ENCODE measurements at regions not wholly inside any gene's neighbourhood (a gene's known extent, or its start where the extent isn't known, plus 50 kb on each side); places are given as distances from the start of the nearest gene placed in this dataset.
"Not testable (repeated sequence)": the region's sequence is repeated elsewhere in the genome, so short reads cannot be mapped to it uniquely, and the experiment has no call there.

DNA sequence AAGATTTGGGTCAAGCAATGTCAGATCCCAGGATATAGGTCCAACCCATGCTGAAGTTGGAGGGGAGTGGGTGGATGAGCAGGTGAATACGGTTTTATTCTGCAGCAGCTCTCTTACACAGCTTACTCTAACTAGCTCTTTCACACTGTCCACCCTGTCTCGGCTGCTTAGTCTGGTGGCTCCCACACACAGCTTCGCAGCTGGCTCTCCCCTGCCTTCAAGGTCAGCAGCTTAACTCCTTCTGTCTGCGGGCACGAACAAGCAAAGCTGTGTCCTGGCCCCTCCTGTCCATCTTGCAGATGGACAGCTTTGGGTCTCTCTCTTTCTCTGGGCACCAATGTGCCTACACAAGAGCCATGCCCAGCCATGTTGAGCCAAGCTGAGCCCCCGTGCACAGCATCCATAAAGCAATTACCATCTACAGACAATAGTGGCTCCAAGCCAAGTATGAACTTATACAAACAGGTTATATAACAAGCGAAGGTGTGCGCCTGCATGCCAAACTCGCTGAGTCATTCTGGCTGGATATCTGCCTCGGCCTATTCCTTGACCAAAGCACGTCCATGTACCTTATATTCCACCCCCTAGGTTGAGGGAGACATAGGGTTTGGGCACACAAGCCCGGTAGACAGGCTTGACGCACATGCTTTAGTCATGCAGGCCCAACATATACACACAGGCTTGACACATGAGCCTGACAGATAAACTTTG is 1307.8 kb upstream of the RAG2 start:
- Mint-ChIP-seq H3K9me3 (ENCODE audit: low read depth, unreplicated experiment) (peaks cover 2% of the 10 kb centered on the region), H3K36me3 (ENCODE audit: insufficient read depth, unreplicated experiment) (no peaks in the 10 kb centered on the region), H3K27me3 (ENCODE audit: unreplicated experiment) (no peaks in the 10 kb centered on the region), H3K4me1 (ENCODE audit: low read depth, unreplicated experiment) (peaks cover 10% of the 10 kb centered on the region), H3K27ac (ENCODE audit: unreplicated experiment) (peak overlapping the region; percentile 70), H3K4me3 (ENCODE audit: low read depth, unreplicated experiment) (peak overlapping the region; percentile 9)
- DNase-seq: peak; percentile 66
- BruUV-seq (replicated peaks): no TSS peak
- CTCF ChIA-PET: no interaction called here
- no peak for TF ChIP-seq CTCF (IDR thresholded peaks at IDR 0.05; ENCODE audit: unreplicated experiment)
- intact Hi-C loops (cut with micrococcal nuclease; ENCODE audit: unreplicated experiment): no loop called here

GRCh38 chr11:37896016-37896415 is 1298.0 kb upstream of the RAG2 start:
- CTCF ChIA-PET: no interaction called here
- Mint-ChIP-seq H3K9me3 (ENCODE audit: low read depth, unreplicated experiment) (peaks cover 5% of the 10 kb centered on the region), H3K27ac (ENCODE audit: unreplicated experiment) (no peak overlapping the region), H3K4me1 (ENCODE audit: low read depth, unreplicated experiment) (no peaks in the 10 kb centered on the region), H3K36me3 (ENCODE audit: insufficient read depth, unreplicated experiment) (no peaks in the 10 kb centered on the region), H3K4me3 (ENCODE audit: low read depth, unreplicated experiment) (no peak overlapping the region), H3K27me3 (ENCODE audit: unreplicated experiment) (no peaks in the 10 kb centered on the region)
- intact Hi-C loops (cut with micrococcal nuclease; ENCODE audit: unreplicated experiment): no loop called here
- no peak for DNase-seq
- no peak for TF ChIP-seq CTCF (IDR thresholded peaks at IDR 0.05; ENCODE audit: unreplicated experiment)
- BruUV-seq (replicated peaks): no TSS peak

DNA sequence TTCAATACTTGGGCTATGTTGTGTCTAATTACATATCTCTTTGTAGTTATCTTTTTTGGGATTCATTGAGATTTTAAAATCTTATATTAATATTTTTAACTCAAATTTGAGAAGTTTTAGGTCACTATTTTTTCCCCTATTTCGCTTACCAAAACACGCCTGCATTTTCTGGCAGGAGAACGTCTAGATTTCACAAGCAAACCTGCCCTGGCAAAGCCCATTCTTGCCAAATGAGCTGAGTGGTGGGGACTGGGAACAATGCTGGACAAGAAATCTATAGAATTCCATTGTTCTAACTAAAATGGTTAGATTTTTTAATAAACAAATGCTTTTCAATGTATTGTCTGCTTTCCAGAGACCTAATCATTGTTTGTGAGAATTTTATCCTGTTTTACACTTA is 1283.7 kb upstream of the RAG2 start:
- BruUV-seq (replicated peaks): no TSS peak
- no peak for DNase-seq
- H3K27me3 Mint-ChIP-seq (ENCODE audit: unreplicated experiment): no peaks in the 10 kb centered on the region
- no peaks in the 10 kb centered on the region for H3K9me3 Mint-ChIP-seq (ENCODE audit: low read depth, unreplicated experiment)
- H3K36me3 Mint-ChIP-seq (ENCODE audit: insufficient read depth, unreplicated experiment): no peaks in the 10 kb centered on the region
- CTCF ChIA-PET: no interaction called here
- H3K4me1 Mint-ChIP-seq (ENCODE audit: low read depth, unreplicated experiment): no peaks in the 10 kb centered on the region
- TF ChIP-seq CTCF (IDR thresholded peaks at IDR 0.05; ENCODE audit: unreplicated experiment): no peak
- no peak overlapping the region for H3K27ac Mint-ChIP-seq (ENCODE audit: unreplicated experiment)
- no peak overlapping the region for H3K4me3 Mint-ChIP-seq (ENCODE audit: low read depth, unreplicated experiment)
- intact Hi-C loops (cut with micrococcal nuclease; ENCODE audit: unreplicated experiment): loop anchor here (10.0 kb wide), 1 partner anchor 1673 kb away; no protein-coding TSS in a partner anchor

DNA sequence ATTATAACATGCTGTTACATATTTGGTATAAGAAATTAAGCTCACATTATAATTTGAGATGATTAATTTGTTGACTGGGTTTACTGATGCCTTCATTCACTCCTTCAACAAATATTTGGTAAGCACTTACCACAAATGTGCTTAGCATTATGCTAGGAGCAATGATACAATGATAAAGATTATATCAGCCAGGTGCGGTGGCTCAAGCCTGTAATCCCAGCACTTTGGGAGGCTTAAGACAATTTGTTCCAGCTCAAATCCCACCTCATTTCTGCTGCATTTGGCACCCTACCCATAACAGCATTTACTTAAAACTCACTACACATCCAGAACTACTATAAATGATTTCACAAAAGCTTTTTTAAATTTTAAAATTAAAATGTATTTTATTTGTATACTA is 1263.6 kb upstream of the RAG2 start:
- no peaks in the 10 kb centered on the region for H3K27me3 Mint-ChIP-seq (ENCODE audit: unreplicated experiment)
- CTCF ChIA-PET: no interaction called here
- no peaks in the 10 kb centered on the region for H3K36me3 Mint-ChIP-seq (ENCODE audit: insufficient read depth, unreplicated experiment)
- H3K27ac Mint-ChIP-seq (ENCODE audit: unreplicated experiment): no peak overlapping the region
- no peak for TF ChIP-seq CTCF (IDR thresholded peaks at IDR 0.05; ENCODE audit: unreplicated experiment)
- intact Hi-C loops (cut with micrococcal nuclease; ENCODE audit: unreplicated experiment): no loop called here
- H3K4me1 Mint-ChIP-seq (ENCODE audit: low read depth, unreplicated experiment): no peaks in the 10 kb centered on the region
- no peaks in the 10 kb centered on the region for H3K9me3 Mint-ChIP-seq (ENCODE audit: low read depth, unreplicated experiment)
- no peak overlapping the region for H3K4me3 Mint-ChIP-seq (ENCODE audit: low read depth, unreplicated experiment)
- no peak for DNase-seq
- BruUV-seq (replicated peaks): no TSS peak

- DNase-seq; H3K27ac Mint-ChIP-seq (ENCODE audit: unreplicated experiment); H3K36me3 Mint-ChIP-seq (ENCODE audit: insufficient read depth, unreplicated experiment); BruUV-seq (replicated peaks); H3K9me3 Mint-ChIP-seq (ENCODE audit: low read depth, unreplicated experiment); H3K4me3 Mint-ChIP-seq (ENCODE audit: low read depth, unreplicated experiment); H3K4me1 Mint-ChIP-seq (ENCODE audit: low read depth, unreplicated experiment); intact Hi-C loops (cut with micrococcal nuclease; ENCODE audit: unreplicated experiment); CTCF ChIA-PET; H3K27me3 Mint-ChIP-seq (ENCODE audit: unreplicated experiment): not testable (repeated sequence)
These were observed 1260.9 kb upstream of the RAG2 start for GRCh38 chr11:37858806-37859537.

All from Calu3 (cell line).